Epithelial cell of esophagus (primary cell): ENCODE measurements at regions not wholly inside any gene's neighbourhood (a gene's known extent, or its start where the extent isn't known, plus 50 kb on each side); places are given as distances from the start of the nearest gene placed in this dataset.

Experiments
- DNase-seq: peaks from one replicate; pipeline ENCODE4 v3.0.0; 2010; ENCODE audit warnings: low read depth
- H3K4me3 ChIP-seq: 2 replicates; pipeline ENCODE4 v1.5.1; 2011; ENCODE audit warnings: mild to moderate bottlenecking, low read length, control low read depth
- CTCF ChIP-seq: IDR thresholded peaks from 2 replicates; pipeline ENCODE4 v1.5.1; 2011; ENCODE audit warnings: low read depth, mild to moderate bottlenecking, low read length, control low read depth, inconsistent platforms; ENCODE audit not compliant: insufficient read depth; ENCODE audit errors: missing control alignments

- no peak for DNase-seq
- H3K4me3 ChIP-seq = no peak overlapping the region
- no peak for TF ChIP-seq CTCF
Measured at GRCh38 chr11:45453721-45454120, 167.6 kb upstream of the SYT13 start.

GRCh38 chr11:45451766-45452440 lies 165.8 kb upstream of the SYT13 start:
- no peak for DNase-seq
- TF ChIP-seq CTCF = no peak
- no peak overlapping the region for H3K4me3 ChIP-seq

GRCh38 chr11:45450189-45450588 lies 164.0 kb upstream of the SYT13 start:
- H3K4me3 ChIP-seq = no peak overlapping the region
- DNase-seq = no peak
- TF ChIP-seq CTCF = no peak

- no peak for DNase-seq
- H3K4me3 ChIP-seq = no peak overlapping the region
- no peak for TF ChIP-seq CTCF
Measured at GRCh38 chr11:45449036-45449601, 163.0 kb upstream of the SYT13 start.

- H3K4me3 ChIP-seq = no peak overlapping the region
- DNase-seq = no peak
- TF ChIP-seq CTCF = no peak
Measured at GRCh38 chr11:45448561-45448960, 162.4 kb upstream of the SYT13 start.

- TF ChIP-seq CTCF = no peak
Measured at GRCh38 chr11:45446998-45447397, 160.9 kb upstream of the SYT13 start.

GRCh38 chr11:45446434-45446833 lies 160.3 kb upstream of the SYT13 start:
- no peak for TF ChIP-seq CTCF
- no peak overlapping the region for H3K4me3 ChIP-seq
- no peak for DNase-seq

More at GRCh38 chr11:45446998-45447397, 160.9 kb upstream of the SYT13 start:
- no peak overlapping the region for H3K4me3 ChIP-seq
- DNase-seq = no peak
